OCI-M2 (cell line): ENCODE measurements at regions not wholly inside any gene's neighbourhood (a gene's known extent, or its start where the extent isn't known, plus 50 kb on each side); places are given as distances from the start of the nearest gene placed in this dataset.

Source experiments
- DNase-seq: peaks from one replicate; lab custom pipeline; 2025; ENCODE audit not compliant: unreplicated experiment; lab: John Stamatoyannopoulos, UW

GRCh38 chr2:150020221-150020620 lies 432.6 kb upstream of the MMADHC start:
- no peak for DNase-seq

- no peak for DNase-seq
Measured at GRCh38 chr2:150019063-150019462, 431.5 kb upstream of the MMADHC start.

GRCh38 chr2:150012986-150013385 lies 425.4 kb upstream of the MMADHC start:
- DNase-seq = no peak

GRCh38 chr2:150011161-150011730 lies 423.7 kb upstream of the MMADHC start:
- DNase-seq = no peak

GRCh38 chr2:150008901-150009300 lies 421.3 kb upstream of the MMADHC start:
- DNase-seq = no peak

- DNase-seq = no peak
Measured at GRCh38 chr2:150007815-150008430, 420.3 kb upstream of the MMADHC start.

- no peak for DNase-seq
Measured at GRCh38 chr2:150006591-150006990, 419.0 kb upstream of the MMADHC start.

- no peak for DNase-seq
Measured at GRCh38 chr2:150003544-150003943, 416.0 kb upstream of the MMADHC start.

- no peak for DNase-seq
Measured at GRCh38 chr2:150001788-150002187, 414.2 kb upstream of the MMADHC start.

GRCh38 chr2:149996901-149997300 lies 409.3 kb upstream of the MMADHC start:
- no peak for DNase-seq

- no peak for DNase-seq
Measured at GRCh38 chr2:149994057-149994728, 406.6 kb upstream of the MMADHC start.

GRCh38 chr2:149993316-149993715 lies 405.7 kb upstream of the MMADHC start:
- DNase-seq = no peak

- DNase-seq = no peak
Measured at GRCh38 chr2:149991576-149991975, 404.0 kb upstream of the MMADHC start.

GRCh38 chr2:149990965-149991364 lies 403.4 kb upstream of the MMADHC start:
- no peak for DNase-seq

- DNase-seq = no peak
Measured at GRCh38 chr2:149989447-149990063, 402.0 kb upstream of the MMADHC start.

- DNase-seq = no peak
Measured at GRCh38 chr2:149988361-149988760, 400.8 kb upstream of the MMADHC start.

- no peak for DNase-seq
Measured at GRCh38 chr2:149986861-149987260, 399.3 kb upstream of the MMADHC start.

GRCh38 chr2:149984311-149984710 lies 396.7 kb upstream of the MMADHC start:
- no peak for DNase-seq

- DNase-seq = no peak
Measured at GRCh38 chr2:149972066-149972465, 384.5 kb upstream of the MMADHC start.

- no peak for DNase-seq
Measured at GRCh38 chr2:149954981-149955600, 367.5 kb upstream of the MMADHC start.

- no peak for DNase-seq
Measured at GRCh38 chr2:149953627-149954026, 366.1 kb upstream of the MMADHC start.

- DNase-seq = no peak
Measured at GRCh38 chr2:149931486-149931885, 343.9 kb upstream of the MMADHC start.
